Neural cell (in vitro differentiated cells): ENCODE measurements at regions not wholly inside any gene's neighbourhood (a gene's known extent, or its start where the extent isn't known, plus 50 kb on each side); places are given as distances from the start of the nearest gene placed in this dataset.

Experiments
- H2AFZ ChIP-seq: fragments of 200-600, 300-800 bp; sonication (generic), shearing (Covaris generic); 2 replicates; pipeline ENCODE4 v1.6.0; 2014; ENCODE audit warnings: low read depth, mild to moderate bottlenecking, antibody characterized with exemption, low read length, moderate library complexity
- H3F3A ChIP-seq: fragments of 200-600 bp; shearing (Covaris generic); 2 replicates; pipeline ENCODE4 v1.6.1; 2016; ENCODE audit warnings: mild to moderate bottlenecking, moderate library complexity, mixed read lengths, antibody characterized with exemption, low read length; ENCODE audit not compliant: insufficient read depth, poor library complexity, severe bottlenecking
- H3K27ac ChIP-seq: fragments of 200-600, 300-800 bp; sonication (generic), shearing (Covaris generic); 2 replicates; pipeline ENCODE4 v1.5.1; 2014; ENCODE audit warnings: mild to moderate bottlenecking, low read length, moderate library complexity
- H3K27me3 ChIP-seq: fragments of 300-800, 200-600 bp; sonication (generic), shearing (Covaris generic); 2 replicates; pipeline ENCODE4 v1.6.0; 2014; ENCODE audit warnings: mild to moderate bottlenecking, low read depth, low read length, moderate library complexity; ENCODE audit not compliant: insufficient read depth
- H3K36me3 ChIP-seq: fragments of 300-800, 200-600 bp; sonication (generic), shearing (Covaris generic); 2 replicates; pipeline ENCODE4 v1.5.1; 2014; ENCODE audit warnings: mild to moderate bottlenecking, antibody characterized with exemption, low read length, moderate library complexity; ENCODE audit not compliant: insufficient read depth
- H3K4me2 ChIP-seq: fragments of 300-800, 200-600 bp; sonication (generic), shearing (Covaris generic); 2 replicates; pipeline ENCODE4 v1.6.0; 2014; ENCODE audit warnings: mild to moderate bottlenecking, low read length
- H3K4me3 ChIP-seq: fragments of 300-800, 200-600 bp; sonication (generic), shearing (Covaris generic); 2 replicates; pipeline ENCODE4 v1.5.1; 2014; ENCODE audit warnings: mild to moderate bottlenecking, low read length, moderate library complexity
- H3K79me2 ChIP-seq: fragments of 200-600 bp; shearing (Covaris generic); replicated peaks from 2 replicates; pipeline ENCODE4 v1.6.0; 2014; ENCODE audit warnings: mild to moderate bottlenecking, low read length, moderate library complexity; ENCODE audit not compliant: insufficient read depth
- H3K9ac ChIP-seq: fragments of 300-800, 200-600 bp; sonication (generic), shearing (Covaris generic); 2 replicates; pipeline ENCODE4 v1.6.1; 2016; ENCODE audit warnings: mild to moderate bottlenecking, low read length, mixed read lengths
- H3K9me2 ChIP-seq: fragments of 200-600 bp; shearing (Covaris generic); 2 replicates; pipeline ENCODE4 v1.6.1; 2016; ENCODE audit warnings: mild to moderate bottlenecking, low read length, mixed read lengths; ENCODE audit not compliant: insufficient read depth
- H3K9me3 ChIP-seq: fragments of 200-600, 300-800 bp; sonication (generic), shearing (Covaris generic); 2 replicates; pipeline ENCODE4 v1.6.1; 2016; ENCODE audit warnings: mild to moderate bottlenecking, mixed run types, low read length, moderate library complexity, mixed read lengths
- H4K20me1 ChIP-seq: fragments of 200-600 bp; shearing (Covaris generic); 2 replicates; pipeline ENCODE4 v1.6.1; 2016; ENCODE audit warnings: mild to moderate bottlenecking, mixed run types; ENCODE audit not compliant: insufficient read depth
- CTCF ChIP-seq: fragments of 450-650 bp; IDR thresholded peaks from 2 replicates; pipeline ENCODE4 v1.5.1; 2014; ENCODE audit warnings: antibody characterized with exemption, mild to moderate bottlenecking, moderate library complexity; ENCODE audit not compliant: poor library complexity, severe bottlenecking
- EP300 ChIP-seq: fragments of 450-650 bp; conservative IDR thresholded peaks from 2 replicates; pipeline ENCODE4 v1.6.1; 2014; ENCODE audit warnings: antibody characterized with exemption, mild to moderate bottlenecking, moderate library complexity; ENCODE audit not compliant: poor library complexity, severe bottlenecking
- EZH2 ChIP-seq: fragments of 200-600, 300-800 bp; shearing (Covaris generic), sonication (generic); IDR thresholded peaks from 2 replicates; pipeline ENCODE4 v1.6.1; 2014; ENCODE audit warnings: antibody characterized with exemption, low read length, borderline replicate concordance, mild to moderate bottlenecking; ENCODE audit not compliant: insufficient read depth, poor library complexity, severe bottlenecking
- MXI1 ChIP-seq: fragments of 450-650 bp; conservative IDR thresholded peaks from 2 replicates; pipeline ENCODE4 v1.6.1; 2014; ENCODE audit warnings: antibody characterized with exemption, mild to moderate bottlenecking; ENCODE audit not compliant: poor library complexity, severe bottlenecking
- POLR2AphosphoS5 ChIP-seq: IDR thresholded peaks from 2 replicates; pipeline ENCODE4 v1.6.1; 2012
- RAD21 ChIP-seq: fragments of 450-650 bp; conservative IDR thresholded peaks from 2 replicates; pipeline ENCODE4 v1.6.1; 2014; ENCODE audit warnings: antibody characterized with exemption, mild to moderate bottlenecking, moderate library complexity
- REST ChIP-seq: IDR thresholded peaks from 2 replicates; pipeline ENCODE4 v1.6.1; 2012; ENCODE audit warnings: borderline replicate concordance
- SMC3 ChIP-seq: fragments of 450-650 bp; conservative IDR thresholded peaks from 2 replicates; pipeline ENCODE4 v1.6.1; 2014; ENCODE audit warnings: antibody characterized with exemption, mild to moderate bottlenecking, moderate library complexity; ENCODE audit not compliant: poor library complexity
- TAF1 ChIP-seq: IDR thresholded peaks from 2 replicates; pipeline ENCODE4 v1.6.1; 2012; ENCODE audit warnings: low read depth

GRCh38 chr13:106243011-106243565 is 292.4 kb downstream of the EFNB2 start:
- H3K4me3 ChIP-seq, result no peak overlapping the region
- no peak overlapping the region for H3K4me2 ChIP-seq
- no peak overlapping the region for H3K27ac ChIP-seq
- no peak overlapping the region for H2AFZ ChIP-seq
- H3K36me3 ChIP-seq, result no peaks in the 10 kb centered on the region
- no peaks in the 10 kb centered on the region for H3K9me2 ChIP-seq
- H3K9ac ChIP-seq, result no peak overlapping the region
- no peaks in the 10 kb centered on the region for H3K9me3 ChIP-seq
- no peaks in the 10 kb centered on the region for H4K20me1 ChIP-seq
- no peaks in the 10 kb centered on the region for H3K79me2 ChIP-seq
- no peaks in the 10 kb centered on the region for H3K27me3 ChIP-seq
- TF ChIP-seq MXI1, result no peak
- no peaks in the 10 kb centered on the region for H3F3A ChIP-seq

GRCh38 chr13:106241974-106242953 is 293.2 kb downstream of the EFNB2 start:
- no peaks in the 10 kb centered on the region for H3K27me3 ChIP-seq
- no peaks in the 10 kb centered on the region for H3K9me2 ChIP-seq
- no peaks in the 10 kb centered on the region for H3F3A ChIP-seq
- no peak overlapping the region for H2AFZ ChIP-seq
- no peak overlapping the region for H3K9ac ChIP-seq
- no peak overlapping the region for H3K4me2 ChIP-seq
- H3K9me3 ChIP-seq, result no peaks in the 10 kb centered on the region
- H3K79me2 ChIP-seq, result no peaks in the 10 kb centered on the region
- no peaks in the 10 kb centered on the region for H3K36me3 ChIP-seq
- no peaks in the 10 kb centered on the region for H4K20me1 ChIP-seq
- no peak overlapping the region for H3K27ac ChIP-seq
- H3K4me3 ChIP-seq, result no peak overlapping the region
- TF ChIP-seq TAF1, result no peak

GRCh38 chr13:106238690-106239089 is 296.8 kb downstream of the EFNB2 start:
- H3K36me3 ChIP-seq, result no peaks in the 10 kb centered on the region
- H2AFZ ChIP-seq, result no peak overlapping the region
- no peaks in the 10 kb centered on the region for H3K9me2 ChIP-seq
- H3F3A ChIP-seq, result no peaks in the 10 kb centered on the region
- no peak overlapping the region for H3K9ac ChIP-seq
- TF ChIP-seq POLR2AphosphoS5 (no peak), RAD21 (no peak)
- H3K4me2 ChIP-seq, result no peak overlapping the region
- H3K79me2 ChIP-seq, result no peaks in the 10 kb centered on the region
- H3K27ac ChIP-seq, result no peak overlapping the region
- no peaks in the 10 kb centered on the region for H4K20me1 ChIP-seq
- no peak overlapping the region for H3K4me3 ChIP-seq
- no peaks in the 10 kb centered on the region for H3K9me3 ChIP-seq
- H3K27me3 ChIP-seq, result no peaks in the 10 kb centered on the region

- no peak overlapping the region for H3K4me2 ChIP-seq
- no peaks in the 10 kb centered on the region for H3K79me2 ChIP-seq
- no peak overlapping the region for H3K27ac ChIP-seq
- TF ChIP-seq RAD21 (no peak), REST (no peak), POLR2AphosphoS5 (no peak), CTCF (no peak), EZH2 (no peak), EP300 (no peak), TAF1 (no peak), SMC3 (no peak), MXI1 (no peak)
- no peaks in the 10 kb centered on the region for H3K9me3 ChIP-seq
- H3F3A ChIP-seq, result no peaks in the 10 kb centered on the region
- H4K20me1 ChIP-seq, result no peaks in the 10 kb centered on the region
- no peaks in the 10 kb centered on the region for H3K27me3 ChIP-seq
- H3K4me3 ChIP-seq, result no peak overlapping the region
- H3K9ac ChIP-seq, result no peak overlapping the region
- no peak overlapping the region for H2AFZ ChIP-seq
- H3K9me2 ChIP-seq, result no peaks in the 10 kb centered on the region
- H3K36me3 ChIP-seq, result no peaks in the 10 kb centered on the region
These were observed 300.8 kb downstream of the EFNB2 start for GRCh38 chr13:106234636-106235035.
